ENCODE measurements at regions not wholly inside any gene's neighbourhood (a gene's known extent, or its start where the extent isn't known, plus 50 kb on each side); places are given as distances from the start of the nearest gene placed in this dataset.
A peak's percentile ranks its signal among the peaks of the same experiment; 100 is the strongest.
"Not testable (repeated sequence)": the region's sequence is repeated elsewhere in the genome, so short reads cannot be mapped to it uniquely, and the experiment has no call there.

GRCh38 chr16:14384745-14385144 is 245.3 kb downstream of the PARN start:
- no peak for TF ChIP-seq CTCF (conservative IDR thresholded peaks at IDR 0.05; ENCODE audit: low read depth, low read length)
- DNase-seq (ENCODE audit: low read depth), result no peak
- no peak overlapping the region for H3K4me3 ChIP-seq (ENCODE audit: low read depth, low read length)

- H3K4me3 ChIP-seq (ENCODE audit: low read depth, low read length), result not testable (repeated sequence)
Observed at GRCh38 chr16:14383844-14384243, 246.2 kb downstream of the PARN start.

DNA sequence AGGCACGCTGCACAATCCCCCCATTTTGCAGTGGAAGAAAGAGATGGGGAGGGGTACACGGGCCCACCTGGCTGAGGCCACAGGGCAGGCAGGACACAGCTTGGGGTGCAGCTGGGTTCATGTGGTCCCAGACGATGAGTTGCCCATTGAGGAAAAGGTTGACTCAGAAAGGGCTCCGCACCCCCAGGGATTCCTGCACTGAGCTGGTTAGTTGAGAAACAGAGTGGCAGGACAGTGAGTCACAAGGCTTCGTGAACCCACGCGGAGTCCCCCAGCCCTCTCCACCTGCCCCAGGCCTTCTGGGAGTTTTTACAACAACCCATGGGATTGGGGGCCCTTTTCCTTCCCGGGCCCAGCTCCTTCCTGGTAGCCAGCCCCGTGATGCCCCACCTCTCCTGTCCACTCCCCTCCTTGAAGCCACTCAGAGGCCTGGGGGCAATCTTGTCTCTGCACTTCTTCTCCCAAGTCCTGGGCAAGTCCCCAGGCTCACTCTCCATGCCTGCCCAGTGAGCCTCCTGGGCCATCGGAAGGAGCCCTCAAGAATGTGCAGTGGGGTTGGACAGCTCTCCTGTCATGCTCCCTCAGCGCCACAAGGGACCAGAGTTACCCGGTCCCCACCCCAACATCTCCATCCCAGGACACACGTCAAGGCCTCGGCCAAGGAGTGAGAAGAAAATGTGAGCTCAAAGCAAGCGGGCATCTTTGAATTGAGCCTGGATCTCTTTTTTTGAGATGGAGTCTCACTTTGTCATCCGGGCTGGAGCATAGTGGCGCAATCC is 251.2 kb downstream of the PARN start:
- DNase-seq (ENCODE audit: low read depth), result peak; percentile 42
- TF ChIP-seq CTCF (conservative IDR thresholded peaks at IDR 0.05; ENCODE audit: low read depth, low read length), result no peak
- H3K4me3 ChIP-seq (ENCODE audit: low read depth, low read length), result no peak overlapping the region

More at GRCh38 chr16:14383844-14384243, 246.2 kb downstream of the PARN start:
- not testable (repeated sequence) for DNase-seq (ENCODE audit: low read depth)

DNA sequence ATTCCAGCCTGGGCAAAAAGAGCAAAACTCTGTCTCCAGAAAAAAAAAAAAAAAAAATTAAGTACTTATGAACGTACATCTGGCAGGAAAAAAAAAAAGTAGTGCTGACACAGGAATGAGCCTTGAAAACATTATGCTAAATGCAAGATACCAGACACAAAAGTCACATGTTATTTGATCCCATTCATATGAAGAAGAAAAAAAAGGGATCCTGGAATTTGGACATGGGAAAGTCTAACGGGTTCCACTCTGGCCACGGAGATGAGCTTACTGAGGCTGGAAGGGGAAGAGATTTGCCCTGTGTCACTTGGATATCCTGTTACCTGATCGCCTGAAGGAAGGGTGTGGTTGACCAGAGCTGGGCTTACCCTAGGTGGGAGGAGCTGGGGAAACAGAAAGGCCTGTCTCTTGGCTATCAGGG is 251.9 kb downstream of the PARN start:
- DNase-seq (ENCODE audit: low read depth), result peak; percentile 70
- TF ChIP-seq CTCF (conservative IDR thresholded peaks at IDR 0.05; ENCODE audit: low read depth, low read length), result no peak
- H3K4me3 ChIP-seq (ENCODE audit: low read depth, low read length), result no peak overlapping the region

GRCh38 chr16:14377326-14377725 is 252.7 kb downstream of the PARN start:
- peak; percentile 24 for DNase-seq (ENCODE audit: low read depth)
- TF ChIP-seq CTCF (conservative IDR thresholded peaks at IDR 0.05; ENCODE audit: low read depth, low read length), result no peak
- no peak overlapping the region for H3K4me3 ChIP-seq (ENCODE audit: low read depth, low read length)

DNA sequence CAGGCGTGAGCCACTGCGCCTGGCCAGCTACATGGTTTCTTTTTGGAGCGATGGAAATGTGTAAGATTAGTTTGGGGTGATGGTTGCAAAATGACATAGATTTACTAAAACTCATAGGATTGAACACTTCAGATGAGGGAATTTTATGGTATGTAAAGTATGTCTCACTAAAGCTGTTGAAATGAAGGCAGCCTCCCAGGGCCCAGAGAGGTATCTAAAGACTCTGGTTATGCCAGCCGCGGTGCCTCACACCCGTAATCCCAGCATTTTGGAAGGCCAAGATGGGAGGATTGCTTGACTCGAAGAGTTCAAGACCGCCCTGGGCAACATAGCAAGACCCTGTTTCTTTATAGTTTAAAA is 254.9 kb downstream of the PARN start:
- no peak overlapping the region for H3K4me3 ChIP-seq (ENCODE audit: low read depth, low read length)
- peak; percentile 60 for DNase-seq (ENCODE audit: low read depth)
- no peak for TF ChIP-seq CTCF (conservative IDR thresholded peaks at IDR 0.05; ENCODE audit: low read depth, low read length)

DNA sequence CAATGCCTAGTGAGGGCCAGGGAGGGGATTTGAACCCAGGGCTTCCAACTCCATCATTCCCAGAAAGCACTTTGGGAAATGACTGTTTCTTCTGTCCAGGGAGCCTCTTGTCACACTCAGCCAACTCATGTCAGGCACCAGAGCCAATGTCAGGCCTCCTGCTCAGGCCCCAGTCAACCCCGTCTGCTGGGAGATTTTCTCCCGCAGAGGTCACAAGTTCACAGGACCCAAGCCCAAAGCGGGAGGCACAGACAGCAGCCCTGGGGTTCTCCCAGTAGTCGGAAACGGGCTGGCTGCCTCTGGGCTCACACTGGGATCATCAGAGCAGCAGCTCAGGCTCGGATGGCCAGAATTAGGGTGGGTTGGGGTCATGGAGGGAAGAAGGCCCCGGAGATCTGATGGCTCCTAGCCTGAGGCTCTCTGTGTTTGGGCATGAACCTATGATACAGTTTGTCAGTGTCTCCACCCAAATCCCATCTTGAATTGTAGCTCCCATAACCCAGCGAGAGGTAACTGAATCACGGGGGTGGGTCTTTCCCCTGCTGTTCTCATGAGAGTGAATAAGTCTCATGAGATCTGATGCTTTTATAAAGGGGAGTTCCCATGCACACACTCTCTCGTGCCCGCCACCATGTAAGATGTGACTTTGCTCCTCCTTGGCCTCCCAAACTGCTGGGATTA is 255.5 kb downstream of the PARN start:
- DNase-seq (ENCODE audit: low read depth), result peak; percentile 21
- TF ChIP-seq CTCF (conservative IDR thresholded peaks at IDR 0.05; ENCODE audit: low read depth, low read length), result no peak
- no peak overlapping the region for H3K4me3 ChIP-seq (ENCODE audit: low read depth, low read length)

All from choroid plexus epithelial cell (primary cell).